Muscle layer of colon (tissue), 2 donors: ENCODE measurements at regions not wholly inside any gene's neighbourhood (a gene's known extent, or its start where the extent isn't known, plus 50 kb on each side); places are given as distances from the start of the nearest gene placed in this dataset.
"Not testable (repeated sequence)": the region's sequence is repeated elsewhere in the genome, so short reads cannot be mapped to it uniquely, and the experiment has no call there.

Experiments
- H3K27ac ChIP-seq: one replicate; pipeline ENCODE4 v1.7.0; 2013; ENCODE audit warnings: low read depth, mild to moderate bottlenecking, low read length, moderate library complexity
- H3K27me3 ChIP-seq, 2 donors: one replicate each; pipeline ENCODE4 v1.7.0; 2013; ENCODE audit warnings: low read length in 2 of 2, mild to moderate bottlenecking in 2 of 2; ENCODE audit not compliant: insufficient read depth in 2 of 2, control insufficient read depth in 1 of 2
- H3K36me3 ChIP-seq: one replicate; pipeline ENCODE4 v1.7.0; 2013; ENCODE audit warnings: mild to moderate bottlenecking, low read length; ENCODE audit not compliant: insufficient read depth
- H3K4me1 ChIP-seq: one replicate; pipeline ENCODE4 v1.7.0; 2013; ENCODE audit warnings: mild to moderate bottlenecking, low read length; ENCODE audit not compliant: insufficient read depth
- H3K4me3 ChIP-seq, 2 donors: one replicate each; pipeline ENCODE4 v1.7.0; 2013; ENCODE audit warnings: low read length in 2 of 2, low read depth in 1 of 2, mild to moderate bottlenecking in 1 of 2, moderate library complexity in 1 of 2
- H3K9ac ChIP-seq: one replicate; pipeline ENCODE4 v1.7.0; 2013; ENCODE audit warnings: low read length
- H3K9me3 ChIP-seq: one replicate; pipeline ENCODE4 v1.7.0; 2013; ENCODE audit warnings: mild to moderate bottlenecking, low read length
- donor health status: abdominal sarcoma.
- donor health status: Adenocarcinoma of cecum.

- Histone ChIP-seq H3K36me3 (no peaks in the 10 kb centered on the region), H3K4me3 (no peak overlapping the region), H3K27me3 (no peaks in the 10 kb centered on the region), H3K9me3 (no peaks in the 10 kb centered on the region), H3K27ac (no peak overlapping the region), H3K9ac (no peak overlapping the region), H3K4me1 (no peaks in the 10 kb centered on the region)
These were observed 170.2 kb upstream of the HMHB1 start for GRCh38 chr5:143641549-143642355.

GRCh38 chr5:143638654-143639053, 173.3 kb upstream of the HMHB1 start:
- Histone ChIP-seq H3K4me1 (no peaks in the 10 kb centered on the region), H3K9me3 (no peaks in the 10 kb centered on the region), H3K36me3 (no peaks in the 10 kb centered on the region), H3K27ac (no peak overlapping the region), H3K27me3 (no peaks in the 10 kb centered on the region), H3K4me3 (no peak overlapping the region), H3K9ac (no peak overlapping the region)

- H3K36me3 ChIP-seq: no peaks in the 10 kb centered on the region
- H3K27me3 ChIP-seq: no peaks in the 10 kb centered on the region
- H3K4me1 ChIP-seq: no peaks in the 10 kb centered on the region
- no peak overlapping the region for H3K9ac ChIP-seq
- no peaks in the 10 kb centered on the region for H3K9me3 ChIP-seq
- no peak overlapping the region for H3K27ac ChIP-seq
- no peak overlapping the region for H3K4me3 ChIP-seq
These were observed 174.9 kb upstream of the HMHB1 start for GRCh38 chr5:143636931-143637528.

DNA sequence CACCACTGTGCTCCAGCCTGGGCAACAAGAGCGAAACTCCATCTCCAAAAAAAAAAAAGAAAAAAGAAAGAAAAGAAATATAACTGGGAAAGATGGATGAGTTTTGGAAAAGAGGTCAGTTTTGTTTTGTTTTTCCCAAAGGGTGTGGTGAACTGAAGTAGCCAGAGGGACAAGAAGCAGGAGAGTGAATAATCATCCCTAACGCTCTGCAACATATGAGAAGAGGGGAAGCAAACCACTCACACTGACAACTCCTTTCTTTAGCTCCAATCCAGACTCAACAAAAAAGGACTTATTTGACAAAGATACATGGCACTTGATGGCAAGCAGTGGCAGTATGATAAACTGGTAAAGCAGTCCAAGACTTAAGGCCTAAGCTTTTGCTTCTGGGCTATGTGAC, 176.1 kb upstream of the HMHB1 start:
- H3K4me1 ChIP-seq: no peaks in the 10 kb centered on the region
- no peaks in the 10 kb centered on the region for H3K36me3 ChIP-seq
- no peaks in the 10 kb centered on the region for H3K9me3 ChIP-seq
- no peaks in the 10 kb centered on the region for H3K27me3 ChIP-seq
- H3K4me3 ChIP-seq: no peak overlapping the region
- no peak overlapping the region for H3K27ac ChIP-seq
- no peak overlapping the region for H3K9ac ChIP-seq

DNA sequence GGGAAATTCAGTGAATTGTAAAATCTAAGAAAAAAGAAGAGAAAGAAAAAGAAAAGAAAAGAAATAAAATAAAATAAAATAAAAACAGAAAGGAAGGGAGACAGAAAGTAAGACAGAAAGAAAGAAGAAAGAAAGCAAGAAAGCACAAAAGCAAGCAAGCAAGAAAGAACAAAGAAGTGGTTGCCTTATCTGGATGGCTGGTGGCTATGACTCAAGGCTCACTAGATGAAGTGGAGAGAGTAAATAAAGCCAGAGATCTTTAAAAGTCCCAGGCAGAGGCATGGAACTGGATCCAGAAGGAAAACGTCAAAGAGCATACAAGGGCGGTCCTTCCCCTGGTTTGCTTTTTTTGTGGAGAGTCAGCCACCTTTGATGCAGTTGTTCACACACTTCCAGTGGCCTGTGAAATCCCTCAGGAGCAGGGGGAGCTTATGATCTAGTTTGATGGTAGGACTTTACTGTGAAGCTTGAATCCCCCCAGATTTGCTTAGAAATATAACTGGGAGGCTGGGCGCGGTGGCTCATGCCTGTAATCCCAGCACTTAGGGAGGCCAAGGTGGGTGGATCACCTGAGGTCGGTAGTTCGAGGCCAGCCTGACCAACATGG, 176.7 kb upstream of the HMHB1 start:
- Histone ChIP-seq H3K4me3 (no peak overlapping the region), H3K27ac (no peak overlapping the region), H3K4me1 (no peaks in the 10 kb centered on the region), H3K27me3 (no peaks in the 10 kb centered on the region), H3K9ac (no peak overlapping the region), H3K36me3 (no peaks in the 10 kb centered on the region), H3K9me3 (no peaks in the 10 kb centered on the region)

DNA sequence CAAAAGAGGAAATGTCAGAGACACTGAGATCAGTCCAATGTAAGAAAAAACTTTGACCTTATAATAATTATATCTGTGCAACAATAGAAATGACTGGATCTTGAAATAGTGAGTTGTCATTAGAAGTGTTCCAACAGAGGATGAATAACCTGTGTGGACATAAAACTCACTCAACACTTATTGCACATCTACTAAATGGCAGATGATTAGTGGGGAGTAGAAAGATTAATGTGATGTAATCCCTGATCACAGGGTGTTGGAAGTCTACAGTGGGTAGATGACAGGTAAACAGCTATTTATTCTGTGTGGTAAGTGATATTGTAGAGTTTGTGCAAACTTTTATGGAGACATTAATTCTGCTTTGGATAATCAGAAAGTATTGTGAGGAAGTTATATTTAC, 177.3 kb upstream of the HMHB1 start:
- H3K4me1 ChIP-seq: no peaks in the 10 kb centered on the region
- no peak overlapping the region for H3K27ac ChIP-seq

DNA sequence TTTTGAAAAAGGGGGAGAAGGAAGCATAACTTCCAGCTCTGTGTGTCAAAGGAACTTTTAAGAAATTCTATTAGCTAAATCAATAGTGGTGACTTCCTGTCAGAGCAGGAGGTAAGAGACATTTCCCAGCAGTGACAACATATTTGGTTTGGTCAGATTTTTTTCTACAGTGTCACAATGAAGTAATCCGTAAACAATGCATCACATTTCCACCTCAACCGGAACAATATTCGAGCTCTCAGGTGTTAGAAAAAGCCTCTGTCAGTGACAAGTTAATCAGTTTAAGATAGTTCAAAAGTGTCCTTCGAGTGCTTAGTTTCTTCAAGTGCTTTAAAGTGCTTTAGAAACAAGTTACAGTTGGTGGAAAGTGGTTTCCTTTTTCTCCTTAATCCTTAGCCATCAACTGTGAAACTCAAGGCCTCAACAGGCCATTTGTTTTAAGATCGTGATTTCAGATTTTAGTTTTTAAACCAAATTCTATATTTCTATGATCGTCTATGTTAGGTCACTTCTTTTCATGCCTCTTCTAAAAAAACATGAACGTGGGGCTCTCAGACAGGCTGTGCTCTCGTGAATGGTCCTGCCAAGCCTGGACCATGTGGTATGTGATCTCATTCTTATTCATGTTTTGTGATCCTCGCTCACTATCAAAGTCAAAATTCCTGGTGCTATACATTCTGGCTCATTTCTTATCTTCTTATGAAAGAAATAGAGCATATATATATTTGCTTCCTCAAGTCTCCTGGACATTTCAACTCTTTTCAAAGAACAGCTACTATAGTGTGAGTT, 181.9 kb upstream of the HMHB1 start:
- H3K36me3 ChIP-seq: no peaks in the 10 kb centered on the region
- H3K9ac ChIP-seq: no peak overlapping the region
- H3K4me3 ChIP-seq: no peak overlapping the region
- no peaks in the 10 kb centered on the region for H3K4me1 ChIP-seq
- H3K27ac ChIP-seq: no peak overlapping the region
- no peaks in the 10 kb centered on the region for H3K27me3 ChIP-seq
- H3K9me3 ChIP-seq: no peaks in the 10 kb centered on the region

More for the DNA sequence above, 177.3 kb upstream of the HMHB1 start:
- no peaks in the 10 kb centered on the region for H3K9me3 ChIP-seq
- no peak overlapping the region for H3K4me3 ChIP-seq
- H3K27me3 ChIP-seq: no peaks in the 10 kb centered on the region
- H3K9ac ChIP-seq: no peak overlapping the region
- no peaks in the 10 kb centered on the region for H3K36me3 ChIP-seq

DNA sequence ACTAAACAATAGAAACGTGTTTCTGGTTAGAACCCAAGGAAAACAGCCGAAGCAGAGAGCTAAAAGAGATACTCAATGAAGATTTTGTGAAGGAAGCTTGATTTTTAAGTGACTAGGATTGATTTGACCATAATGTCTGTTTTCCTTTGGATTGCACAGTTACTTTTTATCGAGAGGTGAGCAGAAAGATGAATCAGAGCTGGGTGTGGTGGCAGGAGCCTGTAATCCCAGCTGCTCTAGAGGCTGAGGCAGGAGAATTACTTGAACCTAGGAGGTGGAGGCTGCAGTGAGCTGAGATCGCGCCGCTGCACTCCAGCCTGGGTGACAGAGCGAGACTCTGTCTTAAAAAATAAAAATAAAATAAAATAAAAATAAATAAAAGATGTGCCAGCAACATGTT, 186.9 kb upstream of the HMHB1 start:
- H3K27ac ChIP-seq, H3K36me3 ChIP-seq, H3K9ac ChIP-seq, H3K4me3 ChIP-seq, H3K27me3 ChIP-seq, H3K4me1 ChIP-seq, H3K9me3 ChIP-seq: not testable (repeated sequence)

GRCh38 chr5:143624465-143624864, 187.5 kb upstream of the HMHB1 start:
- no peak overlapping the region for H3K27ac ChIP-seq

GRCh38 chr5:143619040-143619439, 192.9 kb upstream of the HMHB1 start:
- no peaks in the 10 kb centered on the region for H3K36me3 ChIP-seq
- H3K4me3 ChIP-seq: no peak overlapping the region
- H3K9me3 ChIP-seq: no peaks in the 10 kb centered on the region
- no peaks in the 10 kb centered on the region for H3K4me1 ChIP-seq
- H3K27me3 ChIP-seq: no peaks in the 10 kb centered on the region
- no peak overlapping the region for H3K27ac ChIP-seq
- no peak overlapping the region for H3K9ac ChIP-seq

More at GRCh38 chr5:143624465-143624864, 187.5 kb upstream of the HMHB1 start:
- H3K27me3 ChIP-seq: no peaks in the 10 kb centered on the region
- no peaks in the 10 kb centered on the region for H3K9me3 ChIP-seq
- no peaks in the 10 kb centered on the region for H3K36me3 ChIP-seq
- H3K4me3 ChIP-seq: no peak overlapping the region
- no peaks in the 10 kb centered on the region for H3K4me1 ChIP-seq
- no peak overlapping the region for H3K9ac ChIP-seq

DNA sequence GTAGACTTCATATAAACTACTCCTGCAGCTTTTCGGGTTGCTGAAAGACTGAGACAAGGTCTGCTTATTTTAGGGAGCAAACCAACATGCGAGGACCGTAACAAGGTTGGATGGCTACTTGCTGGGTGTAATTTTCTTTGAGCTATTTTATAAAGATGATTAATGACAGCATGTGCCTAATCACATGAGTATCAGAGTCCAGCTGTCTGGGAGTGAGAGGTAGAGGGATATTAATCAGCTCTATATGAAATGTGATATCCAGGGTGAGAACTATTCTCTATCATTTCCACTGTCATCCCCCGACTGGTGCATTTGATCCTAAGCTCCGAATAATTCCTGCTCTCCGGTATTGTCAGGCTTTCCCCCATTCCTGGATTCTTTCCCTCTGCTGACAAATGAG, 193.8 kb upstream of the HMHB1 start:
- Histone ChIP-seq H3K9me3 (no peaks in the 10 kb centered on the region), H3K27me3 (no peaks in the 10 kb centered on the region), H3K27ac (no peak overlapping the region), H3K36me3 (no peaks in the 10 kb centered on the region), H3K4me1 (no peaks in the 10 kb centered on the region), H3K4me3 (no peak overlapping the region), H3K9ac (no peak overlapping the region)
